ENCODE measurements at regions not wholly inside any gene's neighbourhood (a gene's known extent, or its start where the extent isn't known, plus 50 kb on each side); places are given as distances from the start of the nearest gene placed in this dataset.

GRCh38 chr22:19610518-19611253, 86.5 kb upstream of the CLDN5 start:
- TF ChIP-seq, protein P1, sequence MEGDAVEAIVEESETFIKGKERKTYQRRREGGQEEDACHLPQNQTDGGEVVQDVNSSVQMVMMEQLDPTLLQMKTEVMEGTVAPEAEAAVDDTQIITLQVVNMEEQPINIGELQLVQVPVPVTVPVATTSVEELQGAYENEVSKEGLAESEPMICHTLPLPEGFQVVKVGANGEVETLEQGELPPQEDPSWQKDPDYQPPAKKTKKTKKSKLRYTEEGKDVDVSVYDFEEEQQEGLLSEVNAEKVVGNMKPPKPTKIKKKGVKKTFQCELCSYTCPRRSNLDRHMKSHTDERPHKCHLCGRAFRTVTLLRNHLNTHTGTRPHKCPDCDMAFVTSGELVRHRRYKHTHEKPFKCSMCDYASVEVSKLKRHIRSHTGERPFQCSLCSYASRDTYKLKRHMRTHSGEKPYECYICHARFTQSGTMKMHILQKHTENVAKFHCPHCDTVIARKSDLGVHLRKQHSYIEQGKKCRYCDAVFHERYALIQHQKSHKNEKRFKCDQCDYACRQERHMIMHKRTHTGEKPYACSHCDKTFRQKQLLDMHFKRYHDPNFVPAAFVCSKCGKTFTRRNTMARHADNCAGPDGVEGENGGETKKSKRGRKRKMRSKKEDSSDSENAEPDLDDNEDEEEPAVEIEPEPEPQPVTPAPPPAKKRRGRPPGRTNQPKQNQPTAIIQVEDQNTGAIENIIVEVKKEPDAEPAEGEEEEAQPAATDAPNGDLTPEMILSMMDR (IDR thresholded peaks at IDR 0.05; ENCODE audit: insufficient read depth, low read length, severe bottlenecking): no peak
- DNase-seq (ENCODE audit: low read depth): no peak
- Histone ChIP-seq H3K4me3 (ENCODE audit: low read depth, low read length) (no peak overlapping the region), H3K36me3 (ENCODE audit: control insufficient read depth, insufficient read depth, low read length) (no peaks in the 10 kb centered on the region), H3K27me3 (ENCODE audit: control insufficient read depth, insufficient read depth, low read length) (peaks cover 2% of the 10 kb centered on the region)
- FAIRE-seq: no peak

- Histone ChIP-seq H3K27me3 (ENCODE audit: control insufficient read depth, insufficient read depth, low read length) (peaks cover 2% of the 10 kb centered on the region), H3K4me3 (ENCODE audit: low read depth, low read length) (no peak overlapping the region), H3K36me3 (ENCODE audit: control insufficient read depth, insufficient read depth, low read length) (no peaks in the 10 kb centered on the region)
- no peak for FAIRE-seq
- TF ChIP-seq, protein P1 (IDR thresholded peaks at IDR 0.05; ENCODE audit: insufficient read depth, low read length, severe bottlenecking): no peak
- DNase-seq (ENCODE audit: low read depth): no peak
These were observed 87.4 kb upstream of the CLDN5 start for GRCh38 chr22:19611590-19611989.

GRCh38 chr22:19612866-19613572, 88.8 kb upstream of the CLDN5 start:
- no peak for FAIRE-seq
- no peak overlapping the region for H3K4me3 ChIP-seq (ENCODE audit: low read depth, low read length)
- no peak for DNase-seq (ENCODE audit: low read depth)

DNA sequence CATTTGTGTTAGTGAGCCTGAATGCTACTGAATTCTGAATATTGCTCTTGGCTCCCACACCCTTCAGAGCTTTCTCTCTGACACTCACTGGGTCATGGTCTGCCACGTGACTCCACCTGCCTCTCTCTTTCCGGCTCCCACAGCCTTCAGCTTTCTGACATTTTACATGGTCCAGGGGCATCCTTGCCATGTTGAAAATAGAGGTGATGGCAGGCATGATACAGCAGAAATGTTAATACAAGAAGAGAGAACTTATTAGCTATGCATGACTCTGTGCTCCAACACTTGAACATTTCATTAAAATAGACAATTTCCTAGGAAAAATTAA, 90.3 kb upstream of the CLDN5 start:
- Histone ChIP-seq H3K36me3 (ENCODE audit: control insufficient read depth, insufficient read depth, low read length) (no peaks in the 10 kb centered on the region), H3K27me3 (ENCODE audit: control insufficient read depth, insufficient read depth, low read length) (peaks cover 2% of the 10 kb centered on the region), H3K4me3 (ENCODE audit: low read depth, low read length) (no peak overlapping the region)
- FAIRE-seq (no peak), DNase-seq (ENCODE audit: low read depth) (no peak)
- TF ChIP-seq, protein P1 (IDR thresholded peaks at IDR 0.05; ENCODE audit: insufficient read depth, low read length, severe bottlenecking): no peak

More at GRCh38 chr22:19612866-19613572, 88.8 kb upstream of the CLDN5 start:
- TF ChIP-seq, protein P1 (IDR thresholded peaks at IDR 0.05; ENCODE audit: insufficient read depth, low read length, severe bottlenecking): no peak
- Histone ChIP-seq H3K36me3 (ENCODE audit: control insufficient read depth, insufficient read depth, low read length) (no peaks in the 10 kb centered on the region), H3K27me3 (ENCODE audit: control insufficient read depth, insufficient read depth, low read length) (peaks cover 2% of the 10 kb centered on the region)

DNA sequence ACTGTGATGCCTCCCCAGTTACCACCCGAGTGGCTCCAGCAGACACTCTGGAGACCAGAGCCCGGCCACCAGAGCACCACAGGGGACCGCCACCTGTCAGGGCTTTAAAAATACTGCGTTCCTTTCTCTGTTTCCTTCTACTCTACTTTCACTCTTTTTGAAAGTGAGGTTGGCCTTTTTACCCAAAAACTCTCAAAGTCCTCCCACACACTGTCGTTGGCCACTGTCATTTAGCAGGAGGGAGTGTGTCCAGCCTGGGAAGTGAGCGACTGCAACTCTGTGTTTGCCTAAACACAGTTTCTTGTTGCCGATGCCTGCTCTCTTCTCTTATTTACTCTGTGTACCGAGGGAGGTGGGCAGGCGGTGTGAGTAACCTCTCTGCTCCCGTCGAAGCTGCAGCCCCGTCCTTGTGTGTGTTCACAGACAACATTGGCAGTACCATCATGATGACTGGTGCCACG, 90.8 kb upstream of the CLDN5 start:
- TF ChIP-seq, protein P1 (IDR thresholded peaks at IDR 0.05; ENCODE audit: insufficient read depth, low read length, severe bottlenecking): no peak
- H3K27me3 ChIP-seq (ENCODE audit: control insufficient read depth, insufficient read depth, low read length): peaks cover 2% of the 10 kb centered on the region
- H3K4me3 ChIP-seq (ENCODE audit: low read depth, low read length): no peak overlapping the region
- no peaks in the 10 kb centered on the region for H3K36me3 ChIP-seq (ENCODE audit: control insufficient read depth, insufficient read depth, low read length)
- DNase-seq (ENCODE audit: low read depth) (no peak), FAIRE-seq (no peak)

Measured in bronchial epithelial cell (primary cell).